Urothelium cell line (cell line): ENCODE measurements at regions not wholly inside any gene's neighbourhood (a gene's known extent, or its start where the extent isn't known, plus 50 kb on each side); places are given as distances from the start of the nearest gene placed in this dataset.
A peak's percentile ranks its signal among the peaks of the same experiment; 100 is the strongest.
"Not testable (repeated sequence)": the region's sequence is repeated elsewhere in the genome, so short reads cannot be mapped to it uniquely, and the experiment has no call there.

Source experiments
- DNase-seq: peaks from one replicate; pipeline ENCODE4 v3.0.0; 2011; ENCODE audit warnings: low spot score, mixed read lengths
- FAIRE-seq: peaks from 2 replicates; lab custom pipeline; 2011; peaks lifted over from hg19 to GRCh38; lab: Jason Lieb, UNC

GRCh38 chr10:37067576-37067975 is 57.8 kb upstream of the ANKRD30A start:
- peak; percentile 44 for DNase-seq

GRCh38 chr10:37062296-37062695 is 63.1 kb upstream of the ANKRD30A start:
- DNase-seq, FAIRE-seq: not testable (repeated sequence)

More at GRCh38 chr10:37067576-37067975, 57.8 kb upstream of the ANKRD30A start:
- peak; percentile 68 for FAIRE-seq

GRCh38 chr10:37057261-37057660 is 68.1 kb upstream of the ANKRD30A start:
- no peak for FAIRE-seq
- no peak for DNase-seq

- FAIRE-seq = no peak
- DNase-seq = no peak
Measured at GRCh38 chr10:37053476-37053875, 71.9 kb upstream of the ANKRD30A start.

- not testable (repeated sequence) for DNase-seq, FAIRE-seq
Measured at GRCh38 chr10:37049982-37050381, 75.4 kb upstream of the ANKRD30A start.

GRCh38 chr10:37044319-37044718 is 81.1 kb upstream of the ANKRD30A start:
- FAIRE-seq, DNase-seq: not testable (repeated sequence)

DNA sequence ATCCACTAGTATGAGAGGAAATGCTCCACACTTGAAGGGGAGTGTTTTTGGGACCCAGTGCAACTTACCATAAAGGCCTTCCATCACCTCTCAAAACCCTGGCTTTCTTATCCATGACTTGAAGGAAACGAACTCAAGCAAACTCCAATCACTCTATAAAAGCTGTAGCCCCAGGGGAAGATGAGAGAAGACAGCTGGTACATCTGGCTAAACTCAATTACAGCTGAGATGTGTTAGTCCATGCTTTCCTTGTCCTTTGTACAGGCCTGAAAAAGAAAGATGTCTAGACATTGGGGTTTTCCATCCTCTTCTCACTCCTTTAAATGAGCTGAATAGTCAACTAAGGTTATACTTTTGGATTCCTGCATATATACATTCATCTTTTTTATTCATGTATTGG is 89.5 kb upstream of the ANKRD30A start:
- FAIRE-seq (no peak), DNase-seq (no peak)

GRCh38 chr10:37015498-37015897 is 109.9 kb upstream of the ANKRD30A start:
- DNase-seq (no peak), FAIRE-seq (no peak)

GRCh38 chr10:37010741-37011140 is 114.7 kb upstream of the ANKRD30A start:
- DNase-seq = no peak
- FAIRE-seq = no peak

DNA sequence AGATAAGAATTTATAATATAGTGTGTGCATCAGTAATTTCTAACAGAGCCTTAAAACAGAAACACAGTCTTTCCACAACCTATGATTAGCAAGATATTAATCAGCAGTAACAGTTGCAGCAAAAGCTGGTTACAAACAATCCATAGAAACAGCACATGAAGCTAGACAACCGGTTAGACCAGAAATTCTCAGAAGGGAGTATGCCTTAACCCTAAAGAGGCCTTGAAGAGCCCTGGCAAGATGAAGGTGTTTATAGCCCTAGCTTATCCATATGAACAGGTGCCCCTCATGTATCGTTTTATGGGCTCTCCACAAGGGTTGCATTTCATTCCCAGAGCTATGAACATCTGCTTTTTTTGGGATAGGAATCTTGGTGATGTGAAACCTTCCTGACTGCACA is 117.1 kb upstream of the ANKRD30A start:
- not testable (repeated sequence) for FAIRE-seq, DNase-seq

DNA sequence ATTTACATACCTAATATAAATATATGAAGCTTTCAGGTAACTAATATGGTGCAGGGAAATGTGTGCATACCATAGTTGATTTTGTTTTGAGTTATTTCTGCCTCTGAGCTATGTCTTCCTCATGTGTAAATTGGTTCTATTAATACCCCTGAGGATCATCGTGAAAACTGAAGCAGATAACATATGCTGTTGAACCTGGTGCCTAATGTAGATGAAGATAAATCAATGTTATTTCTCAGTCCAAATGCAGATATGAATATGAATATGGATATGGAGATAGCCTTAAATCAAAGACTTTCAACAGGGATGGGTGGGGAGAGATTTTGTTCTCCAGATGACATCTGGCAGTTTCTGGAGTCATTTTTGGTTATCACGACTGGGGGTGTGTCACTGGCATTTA is 122.3 kb upstream of the ANKRD30A start:
- FAIRE-seq (no peak), DNase-seq (no peak)

- not testable (repeated sequence) for FAIRE-seq, DNase-seq
Measured at GRCh38 chr10:36995806-36996205, 129.6 kb upstream of the ANKRD30A start.

DNA sequence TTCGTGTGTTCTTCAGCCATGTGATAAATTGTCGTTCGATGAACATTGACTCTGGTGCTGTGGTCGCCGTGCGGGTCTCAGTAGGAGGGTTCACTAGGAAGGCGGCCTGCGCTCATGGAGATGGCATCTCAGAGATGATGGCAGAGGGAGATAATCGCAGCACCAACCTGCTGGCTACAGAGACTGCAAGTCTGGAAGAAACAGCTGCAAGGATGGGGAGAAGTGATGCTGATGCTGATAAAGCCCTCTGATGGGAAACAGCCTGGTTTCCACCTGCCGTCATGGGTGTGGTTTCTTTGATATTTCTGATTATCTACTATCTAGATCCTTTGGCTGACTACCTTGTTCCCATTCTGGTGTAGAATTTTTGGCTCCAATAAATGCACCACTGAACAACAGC is 130.5 kb upstream of the ANKRD30A start:
- DNase-seq = no peak
- FAIRE-seq = peak; percentile 55

- FAIRE-seq = no peak
- no peak for DNase-seq
Measured at GRCh38 chr10:36989233-36989632, 136.2 kb upstream of the ANKRD30A start.

- FAIRE-seq = no peak
Measured at GRCh38 chr10:36946598-36946997, 178.8 kb upstream of the ANKRD30A start.

DNA sequence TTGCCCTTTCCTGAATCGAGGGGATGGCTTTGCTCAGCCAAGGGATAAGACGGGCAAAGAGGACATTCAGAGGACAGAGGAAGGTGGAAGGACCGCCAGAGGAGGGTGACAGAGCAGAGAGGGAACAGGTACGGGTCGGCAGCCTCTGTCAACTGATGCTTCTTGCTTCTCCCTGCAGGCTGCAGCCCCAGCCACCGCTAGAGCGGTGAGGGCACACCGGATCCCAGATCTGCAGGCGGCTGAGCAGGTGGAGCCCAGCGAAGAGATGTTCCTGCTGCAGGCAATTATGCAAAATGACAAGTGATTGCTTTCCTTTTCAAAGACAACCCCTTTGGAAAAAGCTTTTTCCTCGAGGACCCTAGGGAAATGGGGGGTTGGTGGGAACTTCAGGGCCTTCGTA is 181.9 kb upstream of the ANKRD30A start:
- DNase-seq (no peak), FAIRE-seq (no peak)

More at GRCh38 chr10:36946598-36946997, 178.8 kb upstream of the ANKRD30A start:
- no peak for DNase-seq

GRCh38 chr10:36942616-36943015 is 182.8 kb upstream of the ANKRD30A start:
- DNase-seq (no peak), FAIRE-seq (no peak)

GRCh38 chr10:36903040-36903439 is 222.4 kb upstream of the ANKRD30A start:
- DNase-seq = no peak

GRCh38 chr10:36899652-36900051 is 225.7 kb upstream of the ANKRD30A start:
- FAIRE-seq = no peak
- peak; percentile 18 for DNase-seq

More at GRCh38 chr10:36903040-36903439, 222.4 kb upstream of the ANKRD30A start:
- FAIRE-seq = no peak

DNA sequence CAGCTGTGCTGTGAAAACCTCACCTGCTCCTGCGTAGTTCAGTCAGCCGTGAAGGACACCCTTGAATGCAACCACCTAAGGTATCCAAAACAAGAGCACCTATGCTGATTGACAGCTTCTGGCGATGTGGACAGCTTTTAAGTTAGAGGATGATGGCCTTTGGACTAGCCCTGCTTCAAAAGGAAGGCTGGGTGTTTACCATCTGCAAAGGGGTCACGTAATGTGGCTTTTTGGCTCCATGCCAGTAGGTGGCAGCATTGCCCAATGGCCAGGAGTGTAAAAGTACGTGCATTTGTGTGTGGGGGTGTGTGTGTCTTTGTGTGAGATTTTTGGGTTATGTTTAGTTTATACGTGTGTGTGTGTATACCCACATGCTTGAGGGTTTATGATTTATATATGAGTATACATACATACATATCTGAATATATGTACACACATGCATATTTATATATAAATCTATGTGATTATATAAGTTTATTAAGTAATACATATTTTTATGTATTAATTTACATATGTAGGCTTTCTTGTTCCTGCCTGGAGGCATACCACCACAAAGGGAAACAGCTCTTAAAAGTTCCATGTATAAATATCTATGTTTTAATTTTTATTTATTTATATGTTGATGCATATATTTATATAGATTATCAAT is 236.3 kb upstream of the ANKRD30A start:
- DNase-seq (peak; percentile 54), FAIRE-seq (peak; percentile 81)

DNA sequence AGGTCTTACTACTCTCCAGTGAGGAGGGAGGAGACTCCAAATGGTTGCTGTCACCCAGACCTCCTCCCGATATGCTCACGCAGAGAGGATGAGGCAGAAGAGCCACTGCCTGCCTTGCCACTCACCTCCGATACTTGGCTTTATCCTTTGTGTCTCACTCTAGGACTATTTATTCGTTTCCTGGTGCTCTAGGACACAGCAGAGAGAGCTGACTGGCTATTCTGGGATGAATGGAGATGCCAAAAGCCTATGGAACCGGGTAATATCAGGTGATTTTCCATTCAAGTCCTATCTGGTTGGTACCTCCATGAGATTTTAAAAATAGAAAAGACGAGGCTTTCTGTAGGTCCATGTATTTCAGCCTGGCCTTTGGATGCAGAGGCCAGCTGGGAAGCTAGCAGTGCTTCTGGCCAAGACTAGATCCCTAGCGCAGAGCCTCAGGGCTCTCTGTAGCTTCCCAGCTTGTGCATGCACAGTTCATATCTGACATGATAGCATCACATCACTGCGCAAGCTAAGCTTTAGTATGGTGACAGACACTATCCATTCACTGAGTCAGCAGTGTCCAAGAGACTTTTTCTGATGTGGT is 239.0 kb upstream of the ANKRD30A start:
- DNase-seq (no peak), FAIRE-seq (no peak)

DNA sequence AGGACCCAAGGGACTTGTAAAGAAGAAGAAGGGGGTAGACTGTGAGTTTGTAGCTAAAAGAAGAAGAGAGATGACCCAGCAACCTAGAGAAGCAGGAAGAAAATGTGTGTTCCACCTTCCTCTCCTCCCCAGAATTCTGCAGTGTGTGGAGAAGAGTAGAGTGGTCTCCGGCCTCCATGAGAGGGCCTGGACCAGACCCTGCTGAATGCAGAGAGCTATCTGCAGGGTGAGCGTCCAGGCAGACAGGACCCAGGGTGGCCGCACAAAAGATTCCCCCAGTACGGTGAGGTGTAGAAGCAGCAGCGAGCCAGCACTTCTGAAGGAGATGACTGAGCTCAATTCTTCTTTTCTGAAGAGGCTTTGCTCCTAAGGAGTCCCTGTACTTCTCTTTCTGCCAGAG is 239.7 kb upstream of the ANKRD30A start:
- FAIRE-seq = no peak
- DNase-seq = no peak
